Activated T-helper 2 cell treated with anti-CD3 and anti-CD28 coated beads, Interferon-gamma antibody, Interleukin-2, Interleukin-4, amounts not matched to agents 10 μg/mL and 5 μg/mL and 100 μg/mL, durations not matched to agents 14 hours and 24 hours and 36 hours (primary cell): ENCODE measurements at regions not wholly inside any gene's neighbourhood (a gene's known extent, or its start where the extent isn't known, plus 50 kb on each side); places are given as distances from the start of the nearest gene placed in this dataset.

ENCODE experiments used
- DNase-seq: peaks from one replicate; pipeline ENCODE4 v3.0.0; 2021; ENCODE audit warnings: low spot score
- H3K27ac Mint-ChIP-seq: one replicate; pipeline ENCODE4 v1.8.0; 2021; ENCODE audit warnings: mixed read lengths
- H3K27me3 Mint-ChIP-seq: one replicate; pipeline ENCODE4 v1.8.0; 2021; ENCODE audit warnings: low read depth, mixed read lengths
- H3K36me3 Mint-ChIP-seq: one replicate; pipeline ENCODE4 v1.8.0; 2021; ENCODE audit warnings: low read depth, mixed read lengths
- H3K4me1 Mint-ChIP-seq: one replicate; pipeline ENCODE4 v1.8.0; 2021; ENCODE audit warnings: low read depth, mixed read lengths
- H3K4me3 Mint-ChIP-seq: one replicate; pipeline ENCODE4 v1.8.0; 2021; ENCODE audit warnings: low read depth, mild to moderate bottlenecking, moderate library complexity, mixed read lengths
- H3K9me3 Mint-ChIP-seq: one replicate; pipeline ENCODE4 v1.8.0; 2021; ENCODE audit warnings: mixed read lengths
- intact Hi-C: fragments of 100-400 bp; cut with micrococcal nuclease; formaldehyde crosslinking; loops from one replicate; pipeline ENCODE4 v1.15.1; 2023

- no peak for DNase-seq
- H3K27me3 Mint-ChIP-seq, result peaks cover 5% of the 10 kb centered on the region
- no peaks in the 10 kb centered on the region for H3K9me3 Mint-ChIP-seq
- no peaks in the 10 kb centered on the region for H3K36me3 Mint-ChIP-seq
- intact Hi-C loops, result no loop called here
- H3K27ac Mint-ChIP-seq, result no peak overlapping the region
- no peak overlapping the region for H3K4me3 Mint-ChIP-seq
- no peaks in the 10 kb centered on the region for H3K4me1 Mint-ChIP-seq
Observed at GRCh38 chr4:73001885-73002284, 67.6 kb downstream of the COX18 start.

- H3K4me1 Mint-ChIP-seq, result no peaks in the 10 kb centered on the region
- H3K9me3 Mint-ChIP-seq, result no peaks in the 10 kb centered on the region
- DNase-seq, result no peak
- intact Hi-C loops, result no loop called here
- H3K27ac Mint-ChIP-seq, result no peak overlapping the region
- peaks cover 5% of the 10 kb centered on the region for H3K27me3 Mint-ChIP-seq
- no peak overlapping the region for H3K4me3 Mint-ChIP-seq
- H3K36me3 Mint-ChIP-seq, result no peaks in the 10 kb centered on the region
Observed at GRCh38 chr4:72997409-72997808, 72.1 kb downstream of the COX18 start.

GRCh38 chr4:72994670-72995069 is 74.8 kb downstream of the COX18 start:
- Mint-ChIP-seq H3K9me3 (no peaks in the 10 kb centered on the region), H3K4me3 (no peak overlapping the region), H3K4me1 (no peaks in the 10 kb centered on the region), H3K27me3 (peaks cover 5% of the 10 kb centered on the region), H3K36me3 (no peaks in the 10 kb centered on the region), H3K27ac (no peak overlapping the region)
- intact Hi-C loops, result no loop called here
- no peak for DNase-seq

- no peak overlapping the region for H3K27ac Mint-ChIP-seq
- peaks cover 5% of the 10 kb centered on the region for H3K27me3 Mint-ChIP-seq
- H3K36me3 Mint-ChIP-seq, result no peaks in the 10 kb centered on the region
- no peaks in the 10 kb centered on the region for H3K4me1 Mint-ChIP-seq
- intact Hi-C loops, result no loop called here
- DNase-seq, result no peak
- H3K4me3 Mint-ChIP-seq, result no peak overlapping the region
- H3K9me3 Mint-ChIP-seq, result no peaks in the 10 kb centered on the region
Observed at GRCh38 chr4:72993876-72994275, 75.6 kb downstream of the COX18 start.

GRCh38 chr4:72991873-72992272 is 77.6 kb downstream of the COX18 start:
- no peak overlapping the region for H3K27ac Mint-ChIP-seq
- H3K36me3 Mint-ChIP-seq, result no peaks in the 10 kb centered on the region
- no peak overlapping the region for H3K4me3 Mint-ChIP-seq
- intact Hi-C loops, result no loop called here
- peaks cover 5% of the 10 kb centered on the region for H3K27me3 Mint-ChIP-seq
- no peaks in the 10 kb centered on the region for H3K9me3 Mint-ChIP-seq
- no peak for DNase-seq
- H3K4me1 Mint-ChIP-seq, result no peaks in the 10 kb centered on the region

- H3K27me3 Mint-ChIP-seq, result no peaks in the 10 kb centered on the region
- intact Hi-C loops, result no loop called here
- no peak for DNase-seq
- no peaks in the 10 kb centered on the region for H3K36me3 Mint-ChIP-seq
- H3K9me3 Mint-ChIP-seq, result no peaks in the 10 kb centered on the region
- peaks cover 2% of the 10 kb centered on the region for H3K4me1 Mint-ChIP-seq
- no peak overlapping the region for H3K4me3 Mint-ChIP-seq
- no peak overlapping the region for H3K27ac Mint-ChIP-seq
Observed at GRCh38 chr4:72987741-72988729, 81.5 kb downstream of the COX18 start.

GRCh38 chr4:72984351-72984750 is 85.2 kb downstream of the COX18 start:
- no peak for DNase-seq
- Mint-ChIP-seq H3K36me3 (no peaks in the 10 kb centered on the region), H3K4me1 (peaks cover 2% of the 10 kb centered on the region), H3K4me3 (no peak overlapping the region), H3K9me3 (no peaks in the 10 kb centered on the region), H3K27ac (no peak overlapping the region), H3K27me3 (no peaks in the 10 kb centered on the region)
- intact Hi-C loops, result no loop called here

- H3K36me3 Mint-ChIP-seq, result no peaks in the 10 kb centered on the region
- H3K27ac Mint-ChIP-seq, result no peak overlapping the region
- DNase-seq, result no peak
- no peaks in the 10 kb centered on the region for H3K27me3 Mint-ChIP-seq
- no peaks in the 10 kb centered on the region for H3K9me3 Mint-ChIP-seq
- H3K4me1 Mint-ChIP-seq, result peaks cover 2% of the 10 kb centered on the region
- intact Hi-C loops, result no loop called here
- no peak overlapping the region for H3K4me3 Mint-ChIP-seq
Observed at GRCh38 chr4:72983709-72984108, 85.8 kb downstream of the COX18 start.

GRCh38 chr4:72977936-72978485 is 91.5 kb downstream of the COX18 start:
- Mint-ChIP-seq H3K27ac (no peak overlapping the region), H3K27me3 (peaks cover 3% of the 10 kb centered on the region), H3K9me3 (no peaks in the 10 kb centered on the region), H3K36me3 (no peaks in the 10 kb centered on the region), H3K4me1 (peaks cover 2% of the 10 kb centered on the region), H3K4me3 (no peak overlapping the region)
- intact Hi-C loops, result no loop called here
- no peak for DNase-seq

- no peak for DNase-seq
- Mint-ChIP-seq H3K4me1 (peaks cover 2% of the 10 kb centered on the region), H3K9me3 (no peaks in the 10 kb centered on the region), H3K27me3 (peaks cover 7% of the 10 kb centered on the region), H3K36me3 (no peaks in the 10 kb centered on the region), H3K27ac (no peak overlapping the region), H3K4me3 (no peak overlapping the region)
- intact Hi-C loops, result no loop called here
Observed at GRCh38 chr4:72975488-72975784, 94.1 kb downstream of the COX18 start.

- intact Hi-C loops, result no loop called here
- Mint-ChIP-seq H3K27ac (no peak overlapping the region), H3K9me3 (no peaks in the 10 kb centered on the region), H3K27me3 (peaks cover 7% of the 10 kb centered on the region), H3K4me1 (peaks cover 2% of the 10 kb centered on the region), H3K4me3 (no peak overlapping the region), H3K36me3 (no peaks in the 10 kb centered on the region)
- no peak for DNase-seq
Observed at GRCh38 chr4:72974694-72975487, 94.6 kb downstream of the COX18 start.

- Mint-ChIP-seq H3K4me1 (peaks cover 2% of the 10 kb centered on the region), H3K27me3 (peaks cover 7% of the 10 kb centered on the region), H3K27ac (no peak overlapping the region), H3K4me3 (no peak overlapping the region), H3K36me3 (no peaks in the 10 kb centered on the region), H3K9me3 (no peaks in the 10 kb centered on the region)
- intact Hi-C loops, result no loop called here
- DNase-seq, result no peak
Observed at GRCh38 chr4:72971572-72971971, 97.9 kb downstream of the COX18 start.

- Mint-ChIP-seq H3K4me3 (no peak overlapping the region), H3K9me3 (no peaks in the 10 kb centered on the region), H3K27ac (no peak overlapping the region), H3K4me1 (peaks cover 2% of the 10 kb centered on the region), H3K27me3 (peaks cover 6% of the 10 kb centered on the region), H3K36me3 (no peaks in the 10 kb centered on the region)
- intact Hi-C loops, result no loop called here
- no peak for DNase-seq
Observed at GRCh38 chr4:72970756-72971155, 98.8 kb downstream of the COX18 start.
